Panc1 (cell line): ENCODE measurements at regions not wholly inside any gene's neighbourhood (a gene's known extent, or its start where the extent isn't known, plus 50 kb on each side); places are given as distances from the start of the nearest gene placed in this dataset.

Experiments used
- SIN3A ChIP-seq: IDR thresholded peaks from 2 replicates; pipeline ENCODE4 v1.6.1; 2012; ENCODE audit warnings: low read depth, mild to moderate bottlenecking, low read length, moderate library complexity, borderline replicate concordance; ENCODE audit not compliant: insufficient read depth
- TF ChIP-seq, protein P1 (sequence below): fragments of 450-650 bp; IDR thresholded peaks from 2 replicates; pipeline ENCODE4 v1.5.1; 2017; ENCODE audit warnings: mild to moderate bottlenecking

DNA sequence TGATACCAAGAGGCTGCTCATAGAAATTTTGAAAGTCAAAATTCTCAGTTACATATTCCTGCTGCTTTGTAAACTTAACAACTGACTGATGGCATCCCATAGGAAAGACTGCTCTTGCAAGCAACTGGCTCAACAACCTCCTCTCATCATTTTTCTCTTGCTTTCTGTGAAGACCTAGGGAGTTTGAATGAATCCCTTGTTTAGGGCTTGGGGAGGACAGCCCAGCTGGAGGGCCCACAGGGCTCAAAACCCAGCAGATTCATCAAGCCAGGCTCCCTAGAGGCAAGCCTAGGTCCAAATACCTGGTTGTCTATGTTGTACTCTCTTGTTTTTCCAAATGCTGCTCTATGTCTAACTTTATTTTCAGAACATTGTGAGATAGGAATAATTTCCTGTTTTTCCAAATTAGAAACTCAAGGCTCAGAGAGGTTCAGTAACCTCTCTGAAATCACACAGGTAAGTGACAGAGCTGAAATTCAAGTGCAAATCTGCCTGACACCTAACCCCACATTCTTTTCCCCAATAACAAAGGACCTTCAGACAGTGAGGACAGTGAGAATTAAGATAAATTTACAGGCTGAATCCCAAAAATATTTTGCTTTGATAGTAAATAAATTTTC, 558.9 kb upstream of the KLF4 start:
- TF ChIP-seq SIN3A = no peak
- TF ChIP-seq, protein P1, sequence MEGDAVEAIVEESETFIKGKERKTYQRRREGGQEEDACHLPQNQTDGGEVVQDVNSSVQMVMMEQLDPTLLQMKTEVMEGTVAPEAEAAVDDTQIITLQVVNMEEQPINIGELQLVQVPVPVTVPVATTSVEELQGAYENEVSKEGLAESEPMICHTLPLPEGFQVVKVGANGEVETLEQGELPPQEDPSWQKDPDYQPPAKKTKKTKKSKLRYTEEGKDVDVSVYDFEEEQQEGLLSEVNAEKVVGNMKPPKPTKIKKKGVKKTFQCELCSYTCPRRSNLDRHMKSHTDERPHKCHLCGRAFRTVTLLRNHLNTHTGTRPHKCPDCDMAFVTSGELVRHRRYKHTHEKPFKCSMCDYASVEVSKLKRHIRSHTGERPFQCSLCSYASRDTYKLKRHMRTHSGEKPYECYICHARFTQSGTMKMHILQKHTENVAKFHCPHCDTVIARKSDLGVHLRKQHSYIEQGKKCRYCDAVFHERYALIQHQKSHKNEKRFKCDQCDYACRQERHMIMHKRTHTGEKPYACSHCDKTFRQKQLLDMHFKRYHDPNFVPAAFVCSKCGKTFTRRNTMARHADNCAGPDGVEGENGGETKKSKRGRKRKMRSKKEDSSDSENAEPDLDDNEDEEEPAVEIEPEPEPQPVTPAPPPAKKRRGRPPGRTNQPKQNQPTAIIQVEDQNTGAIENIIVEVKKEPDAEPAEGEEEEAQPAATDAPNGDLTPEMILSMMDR = no peak
